ENCODE measurements at regions not wholly inside any gene's neighbourhood (a gene's known extent, or its start where the extent isn't known, plus 50 kb on each side); places are given as distances from the start of the nearest gene placed in this dataset.
"Not testable (repeated sequence)": the region's sequence is repeated elsewhere in the genome, so short reads cannot be mapped to it uniquely, and the experiment has no call there.

DNA sequence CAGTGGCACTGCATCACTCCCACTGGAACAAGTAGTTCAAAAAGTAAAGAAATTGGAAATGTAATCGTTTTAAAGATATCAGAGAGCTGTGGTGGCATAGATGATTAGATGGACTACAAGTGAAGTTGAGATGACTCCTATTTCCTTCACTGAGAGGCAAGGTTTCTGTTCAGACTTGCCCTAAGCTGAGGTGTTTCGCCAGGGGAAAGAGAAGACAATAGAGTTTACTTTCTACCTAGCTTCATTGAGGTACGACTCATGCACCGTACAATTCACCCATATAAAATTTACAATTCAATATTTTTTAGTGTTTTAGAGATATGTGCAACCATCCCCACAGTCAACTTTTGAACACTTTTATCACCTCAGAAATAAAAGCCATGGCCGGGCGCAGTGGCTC, 189.0 kb upstream of the ZNF658 start:
- not testable (repeated sequence) for TF ChIP-seq TAF1 (conservative IDR thresholded peaks at IDR 0.05); RAD21 (IDR thresholded peaks at IDR 0.05); CTCF (IDR thresholded peaks at IDR 0.05; ENCODE audit: low read depth, low read length, missing input control); NR2F2 (IDR thresholded peaks at IDR 0.05); JUND (IDR thresholded peaks at IDR 0.05)
- TF ChIP-seq, protein P1, sequence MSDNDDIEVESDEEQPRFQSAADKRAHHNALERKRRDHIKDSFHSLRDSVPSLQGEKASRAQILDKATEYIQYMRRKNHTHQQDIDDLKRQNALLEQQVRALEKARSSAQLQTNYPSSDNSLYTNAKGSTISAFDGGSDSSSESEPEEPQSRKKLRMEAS (IDR thresholded peaks at IDR 0.05): not testable (repeated sequence)
- TF ChIP-seq, protein P2, sequence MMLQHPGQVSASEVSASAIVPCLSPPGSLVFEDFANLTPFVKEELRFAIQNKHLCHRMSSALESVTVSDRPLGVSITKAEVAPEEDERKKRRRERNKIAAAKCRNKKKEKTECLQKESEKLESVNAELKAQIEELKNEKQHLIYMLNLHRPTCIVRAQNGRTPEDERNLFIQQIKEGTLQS (IDR thresholded peaks at IDR 0.05): not testable (repeated sequence)

All from liver (tissue), 3 donors.